ENCODE measurements at regions not wholly inside any gene's neighbourhood (a gene's known extent, or its start where the extent isn't known, plus 50 kb on each side); places are given as distances from the start of the nearest gene placed in this dataset.

- TF ChIP-seq POLR2A (IDR thresholded peaks at IDR 0.05) (no peak), CTCF (IDR thresholded peaks at IDR 0.05) (no peak), EP300 (IDR thresholded peaks at IDR 0.05) (no peak)
Measured at GRCh38 chr10:117667831-117668230, 125.3 kb downstream of the EMX2 start.
